Prostate gland (tissue), 2 donors: ENCODE measurements at regions not wholly inside any gene's neighbourhood (a gene's known extent, or its start where the extent isn't known, plus 50 kb on each side); places are given as distances from the start of the nearest gene placed in this dataset.

Experiments used
- CTCF ChIP-seq, 4 experiments: fragments of 200-600 bp in 2 of 4; fragments of 450-650 bp in 2 of 4; sonication (generic) in 2 of 4; IDR thresholded peaks; 1 replicate in 3 of 4; 2 replicates in 1 of 4; pipeline ENCODE4 v1.5.1; 2016 to 2019; ENCODE audit warnings: antibody characterized with exemption in 4 of 4, mild to moderate bottlenecking in 2 of 4, moderate library complexity in 2 of 4
- POLR2A ChIP-seq: fragments of 450-650 bp; IDR thresholded peaks from one replicate; pipeline ENCODE4 v1.6.1; 2016; ENCODE audit warnings: antibody characterized with exemption, mild to moderate bottlenecking

- TF ChIP-seq CTCF (IDR thresholded peaks at IDR 0.05) (no peak), POLR2A (no peak)
Observed at GRCh38 chr18:27713738-27714095, 463.2 kb downstream of the CDH2 start.
